HG03469 (cell line): ENCODE measurements at regions not wholly inside any gene's neighbourhood (a gene's known extent, or its start where the extent isn't known, plus 50 kb on each side); places are given as distances from the start of the nearest gene placed in this dataset.

ENCODE experiments used
- ATAC-seq: cut with Tn5 transposase; IDR thresholded peaks from one replicate; pipeline ENCODE4 v1.9.1; 2021; ENCODE audit warnings: mild to moderate bottlenecking, moderate library complexity, moderate number of reproducible peaks; ENCODE audit not compliant: unreplicated experiment

DNA sequence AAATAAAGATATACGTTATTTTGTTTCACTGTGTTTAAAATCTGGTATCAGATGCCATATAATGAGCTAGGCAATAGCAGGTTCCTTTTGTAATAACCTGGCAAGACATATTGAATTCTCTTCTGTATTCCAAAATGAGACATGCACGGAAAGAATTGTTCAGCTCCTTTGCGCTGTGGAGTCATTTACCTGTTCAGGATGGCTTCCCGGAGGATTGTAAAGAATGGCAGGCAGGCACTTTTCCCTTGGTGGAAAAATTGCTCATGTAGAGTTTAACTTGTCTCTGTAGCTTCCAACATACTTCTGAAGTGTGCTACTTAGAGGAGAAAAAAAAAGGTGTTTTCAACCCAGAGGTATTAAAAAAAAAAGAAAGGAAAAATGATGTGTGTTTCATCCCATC, 805.2 kb downstream of the GALC start:
- no peak for ATAC-seq

DNA sequence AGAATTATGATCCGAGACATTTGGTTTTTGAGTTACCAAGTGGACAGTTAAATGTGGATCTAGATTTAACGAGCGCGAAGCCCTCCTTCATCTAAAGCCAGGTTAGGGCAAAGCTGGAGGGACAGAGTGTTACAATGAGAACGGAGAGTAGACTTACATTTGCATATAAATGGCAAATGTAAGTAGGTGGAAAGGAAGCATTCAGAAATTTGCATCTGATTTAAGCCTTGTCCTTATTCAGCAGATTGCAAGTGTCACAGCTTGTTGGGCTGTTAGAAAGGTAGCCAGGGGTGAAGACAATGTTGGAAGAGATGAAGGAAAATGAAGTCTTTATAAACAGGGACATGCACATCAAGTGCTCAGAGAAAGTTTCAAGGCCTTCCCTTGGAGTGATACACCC, 806.2 kb downstream of the GALC start:
- ATAC-seq, result no peak

- ATAC-seq, result no peak
Observed at GRCh38 chr14:87185961-87186560, 806.9 kb downstream of the GALC start.

- ATAC-seq, result no peak
Observed at GRCh38 chr14:87184180-87184579, 808.8 kb downstream of the GALC start.

DNA sequence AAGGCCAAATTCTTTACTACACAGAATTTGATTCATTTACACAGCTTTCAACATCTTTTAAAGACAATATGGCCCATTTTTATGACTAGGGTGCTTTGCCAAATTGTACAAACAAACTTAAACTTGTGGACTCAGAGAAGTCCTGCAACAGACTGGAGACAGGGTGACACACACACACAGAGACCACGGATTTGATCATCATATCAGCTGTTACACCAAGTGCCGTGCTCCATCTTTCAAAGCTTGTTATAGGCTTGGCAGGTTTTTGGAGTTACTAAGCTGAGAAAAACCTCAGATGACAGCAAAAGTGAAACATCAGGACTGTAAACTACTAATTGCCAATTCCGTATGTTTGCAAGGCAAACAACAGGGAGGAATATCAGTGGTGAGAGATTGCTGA, 811.7 kb downstream of the GALC start:
- ATAC-seq, result no peak

- no peak for ATAC-seq
Observed at GRCh38 chr14:87179936-87180335, 813.0 kb downstream of the GALC start.

- ATAC-seq, result no peak
Observed at GRCh38 chr14:87178277-87178676, 814.7 kb downstream of the GALC start.

GRCh38 chr14:87175175-87175574, 817.8 kb downstream of the GALC start:
- no peak for ATAC-seq

DNA sequence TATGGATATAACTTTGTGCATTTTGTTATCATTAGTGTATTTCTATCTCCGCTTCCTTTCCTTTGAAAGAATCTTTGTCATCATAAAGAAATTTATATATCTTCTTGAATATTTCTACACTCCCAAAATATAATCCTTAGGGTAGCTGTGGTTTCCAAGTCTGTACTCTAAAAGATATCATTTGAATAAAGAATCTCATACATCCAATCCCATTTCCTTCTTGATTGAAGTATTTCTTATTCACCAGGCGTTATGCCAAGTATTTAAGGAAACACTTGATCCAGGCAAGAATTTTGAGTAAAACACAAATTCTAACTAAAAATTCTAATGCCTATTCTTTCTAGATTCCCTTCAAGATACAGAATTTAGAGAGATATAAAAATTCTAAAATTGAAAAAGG, 821.8 kb downstream of the GALC start:
- ATAC-seq, result no peak

DNA sequence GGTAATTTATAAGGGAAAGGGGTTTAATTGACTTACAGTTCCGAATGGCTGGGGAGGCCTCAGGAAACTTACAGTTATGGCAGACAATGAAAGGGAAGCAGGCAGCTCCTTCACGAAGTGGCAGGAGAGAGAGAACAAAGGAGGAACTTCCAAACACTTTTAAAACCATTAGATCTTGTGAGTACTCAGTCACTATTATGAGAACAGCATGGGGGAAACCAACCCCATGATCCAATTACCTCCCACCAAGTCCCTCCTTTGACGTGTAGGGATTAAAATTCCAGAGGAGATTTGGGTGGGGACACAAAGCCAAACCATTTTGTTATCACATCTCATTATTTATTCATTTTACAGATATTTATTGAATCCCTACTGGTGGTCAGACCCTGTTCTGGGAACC, 822.8 kb downstream of the GALC start:
- no peak for ATAC-seq

- ATAC-seq, result no peak
Observed at GRCh38 chr14:87169362-87169761, 823.6 kb downstream of the GALC start.

DNA sequence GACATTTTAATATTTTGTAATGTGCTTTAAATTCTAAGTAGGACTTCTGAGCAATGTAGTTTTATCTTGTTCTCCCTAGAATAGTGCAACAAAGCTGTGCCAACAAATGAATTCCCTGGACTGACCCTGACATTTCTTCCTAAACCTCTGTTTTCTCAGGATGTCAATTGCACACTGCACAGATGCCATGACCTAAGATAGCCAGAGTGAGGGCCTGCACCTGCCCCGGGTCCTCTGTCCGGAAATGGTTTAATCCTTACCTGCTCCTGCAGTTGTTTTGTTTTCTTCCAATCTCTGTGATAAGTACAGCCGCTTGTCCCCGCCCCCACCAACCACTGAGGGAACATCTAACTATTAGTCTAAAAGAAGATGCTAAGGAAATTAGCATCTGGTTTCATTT, 831.5 kb downstream of the GALC start:
- ATAC-seq, result no peak

DNA sequence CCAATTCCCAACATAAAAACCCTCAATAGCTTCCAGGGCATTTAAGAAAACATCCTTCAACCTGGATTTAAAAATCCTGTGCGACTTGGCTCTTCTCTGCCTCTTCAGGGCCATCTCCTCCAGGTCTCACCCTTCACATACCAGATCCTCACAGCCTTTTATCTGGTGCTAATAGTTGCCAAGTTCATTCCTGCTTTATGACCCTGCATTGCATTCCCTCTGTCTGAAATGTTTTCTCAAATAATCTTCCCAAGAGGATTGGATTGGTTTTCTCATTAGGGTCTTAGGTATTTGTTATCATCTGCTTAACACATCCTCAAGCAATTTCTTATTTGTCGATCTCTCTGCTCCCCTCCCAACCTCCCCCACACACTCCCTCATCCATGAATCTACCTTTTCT, 832.0 kb downstream of the GALC start:
- ATAC-seq, result no peak

DNA sequence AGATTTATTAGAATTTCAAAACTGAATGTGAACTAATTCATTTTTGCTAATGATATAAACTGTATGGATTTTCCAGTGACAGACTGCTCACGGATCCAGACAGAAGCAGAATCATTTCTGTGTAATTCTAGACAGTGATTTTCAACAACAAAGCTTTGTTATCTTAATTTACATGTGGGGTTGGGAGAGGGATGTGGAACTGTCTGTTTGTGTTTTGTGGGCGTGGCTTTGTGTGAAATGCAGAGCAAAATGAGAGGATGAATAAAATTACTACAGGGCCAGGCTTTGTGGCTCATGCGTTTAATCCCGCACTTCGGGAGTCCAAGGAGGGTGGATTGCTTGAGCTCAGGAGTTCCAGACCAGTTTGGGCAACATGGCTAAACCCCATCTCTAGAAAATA, 834.7 kb downstream of the GALC start:
- no peak for ATAC-seq

- no peak for ATAC-seq
Observed at GRCh38 chr14:87156878-87157277, 836.1 kb downstream of the GALC start.

GRCh38 chr14:87155856-87156488, 837.0 kb downstream of the GALC start:
- ATAC-seq, result no peak

- no peak for ATAC-seq
Observed at GRCh38 chr14:87153901-87154300, 839.1 kb downstream of the GALC start.

DNA sequence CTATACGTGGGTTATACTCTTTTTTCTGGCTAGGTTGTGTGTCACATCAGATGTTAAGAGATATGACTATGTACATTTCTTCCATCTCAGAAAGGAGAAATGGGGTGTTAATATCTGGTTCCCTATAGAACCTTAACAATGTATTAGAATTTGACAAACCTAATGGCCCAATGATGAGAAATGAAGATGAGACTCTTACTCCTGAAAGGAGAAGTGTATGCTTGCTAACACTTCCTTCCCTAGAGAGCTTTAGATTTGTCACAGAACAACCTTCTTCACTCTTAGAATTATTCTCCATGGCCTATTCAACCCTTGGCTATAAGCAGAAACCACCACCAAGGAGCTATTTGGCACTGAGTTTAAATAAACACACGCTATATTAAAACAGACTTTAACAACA, 839.6 kb downstream of the GALC start:
- no peak for ATAC-seq

GRCh38 chr14:87152693-87153092, 840.3 kb downstream of the GALC start:
- no peak for ATAC-seq

GRCh38 chr14:87149583-87150354, 843.2 kb downstream of the GALC start:
- ATAC-seq, result no peak

- ATAC-seq, result no peak
Observed at GRCh38 chr14:87148655-87149054, 844.3 kb downstream of the GALC start.

DNA sequence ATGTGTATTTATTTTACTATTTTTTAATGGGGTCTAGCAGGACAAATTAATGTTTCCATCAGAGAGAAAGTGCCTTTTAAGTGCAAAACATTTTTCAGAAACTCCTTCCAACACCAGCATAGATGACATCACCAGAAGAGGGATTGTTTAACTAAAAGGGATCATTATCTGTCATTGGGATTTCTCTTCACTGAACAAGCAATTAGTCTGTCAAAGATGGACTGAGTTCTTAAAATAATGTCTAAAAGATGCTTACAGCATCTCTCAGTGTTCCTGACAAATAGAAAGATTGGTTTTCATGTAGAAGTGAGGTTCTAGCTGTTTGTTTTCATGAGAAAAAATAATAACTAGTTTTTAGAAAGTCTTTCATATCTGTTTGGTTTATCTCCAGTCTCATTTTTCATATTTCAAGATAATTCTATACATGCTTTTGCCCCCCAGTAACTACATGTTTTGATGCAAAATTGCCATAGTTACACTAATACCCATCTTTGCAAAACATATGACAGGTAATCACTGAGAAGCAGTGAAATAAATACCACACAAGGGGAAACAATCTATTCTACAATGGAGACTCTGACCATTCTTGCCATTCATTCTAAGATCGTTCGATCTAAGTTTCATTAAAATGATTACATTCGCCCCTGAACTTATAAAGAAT, 850.3 kb downstream of the GALC start:
- no peak for ATAC-seq
